HFF-Myc (cell line): ENCODE measurements at regions not wholly inside any gene's neighbourhood (a gene's known extent, or its start where the extent isn't known, plus 50 kb on each side); places are given as distances from the start of the nearest gene placed in this dataset.

Source experiments
- DNase-seq: peaks from one replicate; pipeline ENCODE4 v3.0.0-alpha.2; 2011; ENCODE audit warnings: low read depth; ENCODE audit errors: extremely low read depth
- H3K4me3 ChIP-seq: replicated peaks from 2 replicates; pipeline ENCODE4 v1.5.1; 2011; ENCODE audit warnings: low read depth, mild to moderate bottlenecking, control low read depth, low read length
- TF ChIP-seq, protein P1 (sequence below): IDR thresholded peaks from 2 replicates; pipeline ENCODE4 v1.5.1; 2012; ENCODE audit warnings: mild to moderate bottlenecking, low read depth, low read length, control low read depth; ENCODE audit errors: missing control alignments

DNA sequence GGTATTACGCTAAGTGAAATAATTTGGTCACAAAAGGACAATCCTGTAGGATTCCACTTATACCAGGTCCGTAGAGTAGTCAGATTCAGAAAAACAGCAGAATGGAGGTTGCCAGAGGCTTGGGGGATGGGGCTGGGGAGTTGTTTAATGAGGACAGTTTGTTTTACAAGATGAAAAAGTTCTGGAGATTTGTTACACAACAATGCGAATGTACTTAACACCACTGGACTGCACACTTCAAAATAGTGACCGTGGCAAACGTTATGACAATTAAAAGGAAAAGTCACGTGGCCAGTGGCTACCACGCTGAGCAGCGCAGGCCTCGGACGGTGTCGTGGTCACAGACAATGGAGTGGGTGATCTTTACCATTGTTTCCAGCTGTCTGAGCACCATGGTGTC, 338.1 kb downstream of the SEC14L1 start:
- H3K4me3 ChIP-seq, result no peak overlapping the region
- TF ChIP-seq, protein P1, sequence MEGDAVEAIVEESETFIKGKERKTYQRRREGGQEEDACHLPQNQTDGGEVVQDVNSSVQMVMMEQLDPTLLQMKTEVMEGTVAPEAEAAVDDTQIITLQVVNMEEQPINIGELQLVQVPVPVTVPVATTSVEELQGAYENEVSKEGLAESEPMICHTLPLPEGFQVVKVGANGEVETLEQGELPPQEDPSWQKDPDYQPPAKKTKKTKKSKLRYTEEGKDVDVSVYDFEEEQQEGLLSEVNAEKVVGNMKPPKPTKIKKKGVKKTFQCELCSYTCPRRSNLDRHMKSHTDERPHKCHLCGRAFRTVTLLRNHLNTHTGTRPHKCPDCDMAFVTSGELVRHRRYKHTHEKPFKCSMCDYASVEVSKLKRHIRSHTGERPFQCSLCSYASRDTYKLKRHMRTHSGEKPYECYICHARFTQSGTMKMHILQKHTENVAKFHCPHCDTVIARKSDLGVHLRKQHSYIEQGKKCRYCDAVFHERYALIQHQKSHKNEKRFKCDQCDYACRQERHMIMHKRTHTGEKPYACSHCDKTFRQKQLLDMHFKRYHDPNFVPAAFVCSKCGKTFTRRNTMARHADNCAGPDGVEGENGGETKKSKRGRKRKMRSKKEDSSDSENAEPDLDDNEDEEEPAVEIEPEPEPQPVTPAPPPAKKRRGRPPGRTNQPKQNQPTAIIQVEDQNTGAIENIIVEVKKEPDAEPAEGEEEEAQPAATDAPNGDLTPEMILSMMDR, result no peak
- no peak for DNase-seq

DNA sequence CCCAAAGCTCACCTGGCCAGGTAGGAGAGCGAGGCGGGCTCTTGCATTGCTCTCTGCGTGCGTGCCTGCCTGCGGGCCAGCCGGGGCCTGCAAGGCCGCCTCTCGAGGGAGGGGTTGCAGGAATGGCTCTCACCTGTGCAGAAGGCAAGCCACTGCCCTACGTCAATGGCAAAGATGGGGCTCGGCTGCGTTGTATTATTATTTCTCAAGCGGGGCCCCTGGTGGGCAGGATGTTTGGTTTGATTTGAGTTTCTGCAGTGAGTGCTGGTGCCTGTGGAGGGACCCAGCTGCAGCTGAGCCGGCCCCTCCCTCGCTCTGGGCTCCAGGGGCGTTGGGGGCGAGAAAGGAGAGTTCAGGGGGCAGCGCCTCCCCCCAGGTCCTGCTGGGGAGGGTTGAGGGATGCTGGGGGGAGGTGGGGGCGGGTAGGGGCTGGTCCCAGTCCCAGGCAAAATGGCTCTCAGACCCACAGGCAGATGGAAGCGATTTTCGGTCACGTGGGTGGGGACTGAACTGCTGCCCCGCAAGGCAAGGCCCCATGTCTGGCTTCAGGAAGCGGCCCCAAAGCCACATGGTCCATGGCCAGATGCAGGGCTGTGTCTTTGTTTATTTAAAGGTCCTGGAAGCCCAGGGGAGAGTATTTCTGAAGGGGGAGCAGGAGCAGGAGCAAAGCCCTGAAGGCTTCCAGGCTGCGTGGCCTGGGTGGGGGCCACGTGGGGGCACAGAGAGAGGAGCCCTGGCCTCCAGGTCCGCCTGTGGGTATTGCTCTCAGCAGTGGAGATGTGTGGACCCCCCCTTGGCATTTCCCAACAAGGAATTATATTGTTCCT, 338.8 kb downstream of the SEC14L1 start:
- H3K4me3 ChIP-seq, result no peak overlapping the region
- TF ChIP-seq, protein P1, result no peak
- DNase-seq, result no peak

DNA sequence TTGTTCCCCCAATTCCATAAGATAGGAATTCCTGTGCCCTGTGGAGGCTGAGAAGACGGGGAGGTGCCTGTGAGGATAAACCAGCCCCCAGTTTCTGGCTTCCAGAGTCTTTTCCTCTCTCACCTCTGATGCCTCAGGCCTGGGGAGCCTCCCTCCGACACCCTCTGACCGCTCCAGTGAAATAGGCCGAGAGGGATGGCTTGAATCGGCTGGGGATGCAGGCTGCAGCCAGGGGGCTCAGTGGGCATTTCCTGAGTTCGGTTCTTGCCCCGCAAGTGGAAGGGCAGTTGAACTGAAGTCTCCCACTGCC, 339.4 kb downstream of the SEC14L1 start:
- no peak for DNase-seq
- H3K4me3 ChIP-seq, result no peak overlapping the region
- TF ChIP-seq, protein P1, result no peak

DNA sequence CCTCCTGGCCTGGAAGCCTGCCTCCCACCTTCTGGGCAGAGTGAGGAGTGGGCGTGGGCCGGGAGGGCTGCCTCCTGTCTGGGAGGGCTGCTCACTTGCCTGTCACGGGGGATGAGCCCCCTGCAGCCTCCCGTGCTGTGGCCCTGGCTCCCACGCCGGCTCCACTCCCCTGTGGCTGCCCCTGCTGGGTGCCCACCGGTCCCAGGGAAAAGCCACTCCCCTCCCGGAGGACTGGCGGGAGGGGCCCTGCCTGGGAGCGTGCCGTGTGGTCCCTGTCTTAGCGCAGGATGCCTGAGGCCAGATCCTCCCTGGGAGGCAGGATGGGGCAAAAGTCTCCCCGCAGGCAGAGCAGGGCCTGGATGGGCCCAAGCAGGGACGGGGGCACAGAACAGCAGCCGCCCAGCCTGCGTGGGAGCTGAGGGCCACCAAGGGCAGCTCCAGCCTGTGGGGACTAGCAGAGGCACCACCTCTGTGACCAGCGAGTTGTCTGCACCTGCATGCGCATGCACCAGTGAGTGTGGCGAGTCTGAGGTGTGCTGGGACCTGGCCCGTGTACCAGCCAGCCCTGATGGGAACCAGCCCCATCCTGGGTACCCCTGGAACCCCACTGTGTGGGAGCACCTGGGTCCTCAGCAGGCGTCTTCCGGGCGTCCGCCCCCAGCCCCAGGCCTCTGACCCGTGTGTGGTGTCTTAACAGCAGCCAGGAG, 339.9 kb downstream of the SEC14L1 start:
- no peak for DNase-seq
- TF ChIP-seq, protein P1, result no peak
- H3K4me3 ChIP-seq, result no peak overlapping the region

DNA sequence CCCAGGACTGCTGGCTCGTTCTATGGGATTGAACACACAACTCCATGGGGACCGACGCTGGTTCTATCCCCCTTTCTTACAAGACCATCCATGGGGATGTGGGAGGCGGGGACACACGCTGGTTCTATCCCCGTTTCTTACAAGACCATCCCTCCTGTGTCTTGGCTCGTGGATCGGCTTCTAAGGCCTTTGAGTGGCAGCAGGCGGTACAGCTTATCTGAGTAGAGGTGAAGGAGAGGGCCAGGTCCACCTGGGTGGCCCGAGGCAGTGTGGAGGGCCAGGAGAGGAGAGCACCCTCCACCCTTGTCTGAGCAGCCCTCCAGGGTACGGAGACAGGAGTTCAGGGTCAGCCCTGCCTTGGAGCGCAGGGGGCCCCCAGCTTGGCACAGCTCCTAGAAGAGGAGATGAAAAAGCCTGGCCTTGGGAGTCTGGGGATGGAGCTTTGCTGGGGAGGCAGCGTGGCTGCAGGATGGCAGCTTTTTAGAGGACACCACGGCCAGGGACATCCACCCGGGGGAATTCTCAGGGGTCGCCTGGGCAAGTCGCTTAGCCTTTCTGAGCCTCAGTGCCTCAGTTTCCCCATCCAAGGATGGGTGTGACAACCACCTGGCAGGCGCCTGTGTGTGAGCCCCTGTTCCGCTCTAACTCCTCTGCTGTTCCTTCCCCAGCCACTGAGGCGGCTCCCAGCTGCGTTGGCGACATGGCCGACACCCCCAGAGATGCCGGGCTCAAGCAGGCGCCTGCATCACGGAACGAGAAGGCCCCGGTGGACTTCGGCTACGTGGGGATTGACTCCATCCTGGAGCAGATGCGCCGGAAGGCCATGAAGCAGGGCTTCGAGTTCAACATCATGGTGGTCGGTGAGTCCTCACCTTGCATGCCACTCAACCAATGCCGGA, 341.0 kb downstream of the SEC14L1 start:
- TF ChIP-seq, protein P1, result no peak

DNA sequence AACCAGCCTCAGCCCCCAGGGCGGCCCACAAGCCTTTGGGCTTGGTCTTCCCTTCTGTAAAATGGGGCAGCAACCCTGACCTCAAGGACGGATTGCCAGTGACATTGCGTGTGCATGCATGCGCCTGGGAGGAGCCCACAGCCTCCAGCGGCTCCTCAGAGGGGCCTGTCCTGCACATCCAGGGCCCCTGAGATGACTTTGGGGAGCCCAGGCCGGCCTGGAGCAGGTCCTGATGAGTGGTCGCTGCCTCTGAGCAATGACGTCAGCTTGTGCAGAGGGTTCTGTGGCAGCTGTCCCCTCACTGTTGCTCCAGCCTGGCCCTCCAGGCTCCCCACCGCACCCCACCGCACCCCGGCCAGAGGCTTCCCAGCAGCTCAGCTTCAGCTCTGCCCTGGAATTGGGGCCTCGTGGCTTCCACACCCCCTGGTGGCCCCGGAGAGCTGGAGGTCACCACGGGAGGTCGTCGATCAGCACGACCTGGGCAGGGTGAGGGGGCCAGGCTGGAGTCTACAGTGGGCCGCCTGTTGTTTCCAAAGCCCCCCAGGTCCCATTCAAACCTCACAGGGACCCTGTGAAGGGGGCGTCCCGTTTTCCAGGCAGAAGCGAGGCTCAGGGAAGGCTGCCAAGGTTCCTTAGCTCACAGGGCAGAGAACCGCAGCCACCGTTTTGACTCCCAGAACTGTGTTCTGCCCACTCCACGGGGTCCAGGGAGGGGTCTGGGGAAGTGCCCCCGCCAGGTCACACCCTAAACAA, 341.8 kb downstream of the SEC14L1 start:
- DNase-seq, result no peak
- TF ChIP-seq, protein P1, result no peak
- H3K4me3 ChIP-seq, result no peak overlapping the region

More for the DNA sequence above, 341.0 kb downstream of the SEC14L1 start:
- no peak for DNase-seq
- H3K4me3 ChIP-seq, result no peak overlapping the region
